Mesenchymal stem cell (in vitro differentiated cells and primary cell): ENCODE measurements at regions not wholly inside any gene's neighbourhood (a gene's known extent, or its start where the extent isn't known, plus 50 kb on each side); places are given as distances from the start of the nearest gene placed in this dataset.

Source experiments
- DNase-seq: peaks from one replicate; pipeline ENCODE4 v3.0.0-alpha.2; 2013
- H2AFZ ChIP-seq: one replicate; pipeline ENCODE4 v1.6.1; 2013; ENCODE audit warnings: low read depth, mild to moderate bottlenecking, control low read depth, inconsistent platforms, low read length, moderate library complexity
- H2AK5ac ChIP-seq: 2 replicates; pipeline ENCODE4 v1.6.1; 2013; ENCODE audit warnings: low read length, moderate library complexity, mild to moderate bottlenecking, inconsistent platforms; ENCODE audit not compliant: severe bottlenecking
- H2BK120ac ChIP-seq: one replicate; pipeline ENCODE4 v1.6.1; 2013; ENCODE audit warnings: low read depth, mild to moderate bottlenecking, inconsistent platforms, low read length, moderate library complexity
- H2BK12ac ChIP-seq, 2 experiments: one replicate each; pipeline ENCODE4 v1.6.1; 2013; ENCODE audit warnings: inconsistent platforms in 2 of 2, low read length in 2 of 2, mild to moderate bottlenecking in 2 of 2, moderate library complexity in 2 of 2, control low read depth in 1 of 2
- H2BK15ac ChIP-seq: one replicate; pipeline ENCODE4 v1.6.1; 2013; ENCODE audit warnings: mild to moderate bottlenecking, low read depth, inconsistent platforms; ENCODE audit not compliant: poor library complexity, severe bottlenecking
- H2BK5ac ChIP-seq: 2 replicates; pipeline ENCODE4 v1.6.1; 2013; ENCODE audit warnings: low read depth, mild to moderate bottlenecking, low read length, control low read depth, inconsistent platforms; ENCODE audit not compliant: poor library complexity, severe bottlenecking
- H3K14ac ChIP-seq, 2 experiments: one replicate each; pipeline ENCODE4 v1.6.1; 2013; ENCODE audit warnings: inconsistent platforms in 2 of 2, low read length in 2 of 2, control low read depth in 1 of 2, mild to moderate bottlenecking in 1 of 2, moderate library complexity in 1 of 2
- H3K18ac ChIP-seq, 2 experiments: one replicate each; pipeline ENCODE4 v1.6.1; 2013; ENCODE audit warnings: inconsistent platforms in 2 of 2, low read length in 2 of 2, control low read depth in 1 of 2, low read depth in 1 of 2, mild to moderate bottlenecking in 1 of 2
- H3K23ac ChIP-seq, 2 experiments: one replicate each; pipeline ENCODE4 v1.6.1; 2013; ENCODE audit warnings: inconsistent platforms in 2 of 2, low read length in 2 of 2, mild to moderate bottlenecking in 2 of 2, moderate library complexity in 2 of 2, control low read depth in 1 of 2
- H3K27ac ChIP-seq: 2 replicates; pipeline ENCODE4 v1.5.1; 2013; ENCODE audit warnings: mild to moderate bottlenecking, moderate library complexity, low read length, control low read depth, inconsistent platforms; ENCODE audit not compliant: poor library complexity, severe bottlenecking
- H3K27me3 ChIP-seq, 2 experiments: 2 replicates each; pipeline versions ENCODE4 v1.6.1 to v1.7.0; 2013; ENCODE audit warnings: low read length in 2 of 2, mild to moderate bottlenecking in 2 of 2, moderate library complexity in 2 of 2, control low read depth in 1 of 2, inconsistent platforms in 1 of 2; ENCODE audit not compliant: control insufficient read depth in 1 of 2, insufficient read depth in 1 of 2
- H3K36me3 ChIP-seq, 2 experiments: 2 replicates each; pipeline versions ENCODE4 v1.6.1 to v1.7.0; 2013; ENCODE audit warnings: low read length in 2 of 2, control low read depth in 1 of 2, inconsistent platforms in 1 of 2, low read depth in 1 of 2, mild to moderate bottlenecking in 1 of 2; ENCODE audit not compliant: insufficient read depth in 2 of 2, control insufficient read depth in 1 of 2
- H3K4ac ChIP-seq, 2 experiments: one replicate each; pipeline ENCODE4 v1.6.1; 2013; ENCODE audit warnings: inconsistent platforms in 2 of 2, low read length in 2 of 2, mild to moderate bottlenecking in 2 of 2, moderate library complexity in 2 of 2, control low read depth in 1 of 2, low read depth in 1 of 2
- H3K4me1 ChIP-seq: 2 replicates; pipeline ENCODE4 v1.6.1; 2013; ENCODE audit warnings: low read depth, low read length, control low read depth; ENCODE audit not compliant: control insufficient read depth, insufficient read depth
- H3K4me2 ChIP-seq: 2 replicates; pipeline ENCODE4 v1.6.1; 2013; ENCODE audit warnings: low read length, mild to moderate bottlenecking, inconsistent platforms; ENCODE audit not compliant: poor library complexity, severe bottlenecking
- H3K4me3 ChIP-seq, 2 experiments: 2 replicates each; pipeline versions ENCODE4 v1.5.1 to v1.7.0; 2013; ENCODE audit warnings: low read length in 2 of 2, mild to moderate bottlenecking in 2 of 2, control low read depth in 1 of 2, low read depth in 1 of 2; ENCODE audit not compliant: insufficient read depth in 1 of 2
- H3K79me1 ChIP-seq: replicated peaks from 2 replicates; pipeline ENCODE4 v1.6.1; 2013; ENCODE audit warnings: mild to moderate bottlenecking, control low read depth, low read length, inconsistent platforms; ENCODE audit not compliant: poor library complexity, severe bottlenecking
- H3K9ac ChIP-seq: 2 replicates; pipeline ENCODE4 v1.7.0; 2013; ENCODE audit warnings: mild to moderate bottlenecking, low read length, moderate library complexity
- H3K9me3 ChIP-seq: 2 replicates; pipeline ENCODE4 v1.7.0; 2013; ENCODE audit warnings: mild to moderate bottlenecking, low read length; ENCODE audit not compliant: control insufficient read depth
- H4K8ac ChIP-seq: one replicate; pipeline ENCODE4 v1.6.1; 2013; ENCODE audit warnings: inconsistent platforms, mild to moderate bottlenecking, low read length, moderate library complexity
- H4K91ac ChIP-seq: one replicate; pipeline ENCODE4 v1.6.1; 2013; ENCODE audit warnings: mild to moderate bottlenecking, low read length, inconsistent platforms
- WGBS: methylation state at CpG from one replicate; pipeline ENCODE4 v1.1.7; 2013; ENCODE audit warnings: mixed read lengths; 5-methylcytosine and 5-hydroxymethylcytosine counted together

- Histone ChIP-seq H3K23ac (no peak overlapping the region), H4K8ac (no peak overlapping the region), H4K91ac (no peak overlapping the region), H3K18ac (no peak overlapping the region), H3K27ac (no peak overlapping the region), H2BK15ac (no peak overlapping the region), H3K9ac (no peak overlapping the region), H3K9me3 (peaks cover 11% of the 10 kb centered on the region), H2BK120ac (no peak overlapping the region), H3K79me1 (no peaks in the 10 kb centered on the region), H3K4me3 (no peak overlapping the region), H3K4ac (no peak overlapping the region), H3K14ac (no peak overlapping the region), H3K4me1 (no peaks in the 10 kb centered on the region), H2AFZ (no peak overlapping the region), H3K36me3 (no peaks in the 10 kb centered on the region), H2BK12ac (no peak overlapping the region), H3K27me3 (no peaks in the 10 kb centered on the region), H3K4me2 (no peak overlapping the region), H2BK5ac (no peak overlapping the region), H2AK5ac (no peak overlapping the region)
- 89% methylated on average over 2 of the region's 4 CpGs for WGBS
- no peak for DNase-seq
Measured at GRCh38 chr18:55845221-55845620, 257.2 kb upstream of the TCF4 start.

- Histone ChIP-seq H3K27me3 (no peaks in the 10 kb centered on the region), H3K4me2 (no peak overlapping the region), H3K18ac (no peak overlapping the region), H2BK12ac (no peak overlapping the region), H2BK5ac (no peak overlapping the region), H2AFZ (no peak overlapping the region), H3K4me1 (no peaks in the 10 kb centered on the region), H3K4me3 (no peak overlapping the region), H2BK15ac (no peak overlapping the region), H3K36me3 (no peaks in the 10 kb centered on the region), H3K9me3 (peaks cover 11% of the 10 kb centered on the region), H3K9ac (no peak overlapping the region), H3K23ac (no peak overlapping the region), H4K8ac (no peak overlapping the region), H3K79me1 (no peaks in the 10 kb centered on the region), H3K27ac (no peak overlapping the region), H3K14ac (no peak overlapping the region), H2AK5ac (no peak overlapping the region), H2BK120ac (no peak overlapping the region), H3K4ac (no peak overlapping the region), H4K91ac (no peak overlapping the region)
- DNase-seq = no peak
- 80% methylated on average over 4 of the region's 4 CpGs for WGBS
Measured at GRCh38 chr18:55844382-55844781, 256.4 kb upstream of the TCF4 start.

GRCh38 chr18:55841314-55841713 lies 253.3 kb upstream of the TCF4 start:
- no peak for DNase-seq
- no peaks in the 10 kb centered on the region for H3K27me3 ChIP-seq
- H2BK12ac ChIP-seq = no peak overlapping the region
- H3K14ac ChIP-seq = no peak overlapping the region
- 86% methylated on average over 1 of the region's 2 CpGs for WGBS
- H4K8ac ChIP-seq = no peak overlapping the region
- no peak overlapping the region for H3K23ac ChIP-seq
- no peak overlapping the region for H2AK5ac ChIP-seq
- H2BK120ac ChIP-seq = no peak overlapping the region
- no peak overlapping the region for H3K4me2 ChIP-seq
- no peak overlapping the region for H4K91ac ChIP-seq
- H2BK5ac ChIP-seq = no peak overlapping the region
- no peak overlapping the region for H3K27ac ChIP-seq
- H2BK15ac ChIP-seq = no peak overlapping the region
- H3K9ac ChIP-seq = no peak overlapping the region
- H3K9me3 ChIP-seq = peaks cover 11% of the 10 kb centered on the region
- peaks cover 1% of the 10 kb centered on the region for H3K4me1 ChIP-seq
- no peak overlapping the region for H2AFZ ChIP-seq
- H3K18ac ChIP-seq = no peak overlapping the region
- H3K4me3 ChIP-seq = no peak overlapping the region
- no peak overlapping the region for H3K4ac ChIP-seq
- no peaks in the 10 kb centered on the region for H3K79me1 ChIP-seq
- no peaks in the 10 kb centered on the region for H3K36me3 ChIP-seq

GRCh38 chr18:55840601-55841170 lies 252.7 kb upstream of the TCF4 start:
- DNase-seq = no peak
- no peak overlapping the region for H3K27ac ChIP-seq
- H4K91ac ChIP-seq = no peak overlapping the region
- 92% methylated on average over 28 of the region's 30 CpGs for WGBS
- H3K9me3 ChIP-seq = peaks cover 11% of the 10 kb centered on the region
- no peak overlapping the region for H2AFZ ChIP-seq
- H2AK5ac ChIP-seq = no peak overlapping the region
- H3K4me1 ChIP-seq = peaks cover 1% of the 10 kb centered on the region
- H2BK120ac ChIP-seq = no peak overlapping the region
- no peak overlapping the region for H4K8ac ChIP-seq
- H3K79me1 ChIP-seq = no peaks in the 10 kb centered on the region
- no peak overlapping the region for H3K4me3 ChIP-seq
- H3K4ac ChIP-seq = no peak overlapping the region
- no peaks in the 10 kb centered on the region for H3K36me3 ChIP-seq
- H3K14ac ChIP-seq = no peak overlapping the region
- no peak overlapping the region for H2BK5ac ChIP-seq
- no peak overlapping the region for H3K9ac ChIP-seq
- H2BK12ac ChIP-seq = no peak overlapping the region
- H3K23ac ChIP-seq = no peak overlapping the region
- H2BK15ac ChIP-seq = no peak overlapping the region
- no peaks in the 10 kb centered on the region for H3K27me3 ChIP-seq
- H3K18ac ChIP-seq = no peak overlapping the region
- no peak overlapping the region for H3K4me2 ChIP-seq
